Effector memory CD8-positive, alpha-beta T cell (primary cell): ENCODE measurements at regions not wholly inside any gene's neighbourhood (a gene's known extent, or its start where the extent isn't known, plus 50 kb on each side); places are given as distances from the start of the nearest gene placed in this dataset.
"Not testable (repeated sequence)": the region's sequence is repeated elsewhere in the genome, so short reads cannot be mapped to it uniquely, and the experiment has no call there.

Experiments
- ATAC-seq: fragments of 150-1000 bp; cut with Tn5 transposase; replicated peaks from 2 replicates; pipeline ENCODE4 v1.10.0; 2021; ENCODE audit warnings: mild to moderate bottlenecking, moderate library complexity
- DNase-seq, 3 experiments: peaks; one replicate each; pipeline ENCODE4 v3.0.0; 2021
- H3K27ac Mint-ChIP-seq, 2 donors: one replicate each; pipeline ENCODE4 v1.8.0; 2022; ENCODE audit warnings: mild to moderate bottlenecking in 2 of 2, mixed read lengths in 2 of 2, moderate library complexity in 2 of 2
- H3K27me3 Mint-ChIP-seq, 2 donors: one replicate each; pipeline ENCODE4 v1.8.0; 2022; ENCODE audit warnings: mixed read lengths in 2 of 2
- H3K36me3 Mint-ChIP-seq: one replicate; pipeline ENCODE4 v1.8.0; 2022; ENCODE audit warnings: mild to moderate bottlenecking, moderate library complexity, mixed read lengths; ENCODE audit not compliant: insufficient read depth
- H3K4me1 Mint-ChIP-seq, 2 donors: one replicate each; pipeline ENCODE4 v1.8.0; 2022; ENCODE audit warnings: low read depth in 2 of 2, mixed read lengths in 2 of 2
- H3K4me3 Mint-ChIP-seq, 2 donors: one replicate each; pipeline ENCODE4 v1.8.0; 2022; ENCODE audit warnings: mild to moderate bottlenecking in 2 of 2, mixed read lengths in 2 of 2, moderate library complexity in 2 of 2
- H3K9me3 Mint-ChIP-seq, 2 donors: one replicate each; pipeline ENCODE4 v1.8.0; 2022; ENCODE audit warnings: mixed read lengths in 2 of 2

- peaks cover 18 to 32% of the 10 kb centered on the region in 2 donors for H3K27me3 Mint-ChIP-seq
- H3K4me1 Mint-ChIP-seq = no peaks in the 10 kb centered on the region
- DNase-seq (no peak), ATAC-seq (no peak)
- no peak overlapping the region for H3K27ac Mint-ChIP-seq
- no peaks in the 10 kb centered on the region for H3K36me3 Mint-ChIP-seq
- no peaks in the 10 kb centered on the region for H3K9me3 Mint-ChIP-seq
- H3K4me3 Mint-ChIP-seq = no peak overlapping the region
Observed at GRCh38 chr6:168238159-168238909, 81.2 kb downstream of the DACT2 start.

- not testable (repeated sequence) for H3K4me3 Mint-ChIP-seq, DNase-seq, ATAC-seq, H3K9me3 Mint-ChIP-seq, H3K36me3 Mint-ChIP-seq, H3K4me1 Mint-ChIP-seq, H3K27ac Mint-ChIP-seq
- peaks cover 7 to 18% of the 10 kb centered on the region in 2 donors for H3K27me3 Mint-ChIP-seq
Observed at GRCh38 chr6:168233875-168234213, 85.7 kb downstream of the DACT2 start.

- Mint-ChIP-seq H3K4me3 (no peak overlapping the region), H3K36me3 (no peaks in the 10 kb centered on the region), H3K4me1 (no peaks in the 10 kb centered on the region), H3K27ac (no peak overlapping the region), H3K27me3 (peaks cover 8 to 16% of the 10 kb centered on the region in 2 donors), H3K9me3 (no peaks in the 10 kb centered on the region)
- ATAC-seq (no peak), DNase-seq (no peak)
Observed at GRCh38 chr6:168232989-168233874, 86.3 kb downstream of the DACT2 start.

- DNase-seq = no peak
- Mint-ChIP-seq H3K27ac (no peak overlapping the region), H3K27me3 (peaks cover 10 to 16% of the 10 kb centered on the region in 2 donors), H3K9me3 (no peaks in the 10 kb centered on the region), H3K4me3 (no peak overlapping the region), H3K4me1 (no peaks in the 10 kb centered on the region), H3K36me3 (no peaks in the 10 kb centered on the region)
- ATAC-seq = no peak
Observed at GRCh38 chr6:168232528-168232927, 87.0 kb downstream of the DACT2 start.

- Mint-ChIP-seq H3K4me3 (no peak overlapping the region), H3K4me1 (no peaks in the 10 kb centered on the region), H3K27me3 (peaks cover 12 to 17% of the 10 kb centered on the region in 2 donors), H3K36me3 (no peaks in the 10 kb centered on the region), H3K9me3 (no peaks in the 10 kb centered on the region), H3K27ac (no peak overlapping the region)
- no peak for DNase-seq
- no peak for ATAC-seq
Observed at GRCh38 chr6:168232062-168232461, 87.5 kb downstream of the DACT2 start.

DNA sequence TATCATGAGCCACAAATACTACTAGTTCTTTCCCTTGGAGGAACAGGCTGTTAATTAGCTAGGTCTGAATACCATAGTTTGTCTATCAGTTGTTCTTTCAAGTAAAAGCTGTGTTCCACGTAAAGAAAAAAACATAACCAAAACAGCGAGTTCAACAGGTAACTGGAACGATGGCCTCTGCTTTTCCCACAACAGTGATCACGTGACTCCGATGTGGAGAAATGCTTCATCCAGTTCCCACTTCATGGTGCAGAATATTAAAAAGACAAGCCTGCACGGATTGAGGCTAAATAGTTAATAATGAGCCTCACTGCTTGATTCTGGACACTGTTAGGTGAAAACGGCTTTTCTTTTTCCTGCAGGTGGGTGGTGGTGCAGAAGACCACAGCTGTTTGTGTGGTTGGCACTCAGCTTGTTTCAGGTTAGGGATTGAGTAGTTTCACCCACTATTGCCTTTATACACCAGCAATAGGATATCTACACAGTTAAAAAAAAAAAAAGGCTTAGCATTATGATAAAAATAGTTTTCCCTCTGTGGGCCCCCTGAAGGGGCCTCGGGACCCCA is 88.1 kb downstream of the DACT2 start:
- DNase-seq = no peak
- H3K27ac Mint-ChIP-seq = no peak overlapping the region
- no peak for ATAC-seq
- peaks cover 16 to 23% of the 10 kb centered on the region in 2 donors for H3K27me3 Mint-ChIP-seq
- no peaks in the 10 kb centered on the region for H3K9me3 Mint-ChIP-seq
- H3K36me3 Mint-ChIP-seq = no peaks in the 10 kb centered on the region
- H3K4me1 Mint-ChIP-seq = no peaks in the 10 kb centered on the region
- no peak overlapping the region for H3K4me3 Mint-ChIP-seq

DNA sequence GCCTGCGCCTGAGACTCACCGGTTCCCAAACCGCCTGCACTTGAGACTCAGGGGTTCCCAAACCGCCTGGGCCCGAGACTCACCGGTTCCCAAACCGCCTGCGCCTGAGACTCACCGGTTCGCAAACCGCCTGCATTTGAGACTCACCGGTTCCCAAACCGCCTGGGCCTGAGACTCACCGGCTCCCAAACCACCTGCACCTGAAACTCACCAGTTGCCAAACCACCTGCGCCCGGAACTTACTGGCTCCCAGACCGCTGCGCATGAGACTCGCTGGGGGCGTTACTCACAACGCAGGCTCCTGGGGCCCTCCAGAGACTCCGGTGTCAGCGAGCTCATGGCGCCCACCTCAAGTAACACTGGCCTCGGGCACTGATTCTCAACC is 90.2 kb downstream of the DACT2 start:
- H3K4me3 Mint-ChIP-seq = no peak overlapping the region
- ATAC-seq (no peak), DNase-seq (no peak)
- H3K27ac Mint-ChIP-seq = no peak overlapping the region
- no peaks in the 10 kb centered on the region for H3K4me1 Mint-ChIP-seq
- no peaks in the 10 kb centered on the region for H3K9me3 Mint-ChIP-seq
- H3K36me3 Mint-ChIP-seq = no peaks in the 10 kb centered on the region
- H3K27me3 Mint-ChIP-seq = peaks cover 20 to 34% of the 10 kb centered on the region in 2 donors

DNA sequence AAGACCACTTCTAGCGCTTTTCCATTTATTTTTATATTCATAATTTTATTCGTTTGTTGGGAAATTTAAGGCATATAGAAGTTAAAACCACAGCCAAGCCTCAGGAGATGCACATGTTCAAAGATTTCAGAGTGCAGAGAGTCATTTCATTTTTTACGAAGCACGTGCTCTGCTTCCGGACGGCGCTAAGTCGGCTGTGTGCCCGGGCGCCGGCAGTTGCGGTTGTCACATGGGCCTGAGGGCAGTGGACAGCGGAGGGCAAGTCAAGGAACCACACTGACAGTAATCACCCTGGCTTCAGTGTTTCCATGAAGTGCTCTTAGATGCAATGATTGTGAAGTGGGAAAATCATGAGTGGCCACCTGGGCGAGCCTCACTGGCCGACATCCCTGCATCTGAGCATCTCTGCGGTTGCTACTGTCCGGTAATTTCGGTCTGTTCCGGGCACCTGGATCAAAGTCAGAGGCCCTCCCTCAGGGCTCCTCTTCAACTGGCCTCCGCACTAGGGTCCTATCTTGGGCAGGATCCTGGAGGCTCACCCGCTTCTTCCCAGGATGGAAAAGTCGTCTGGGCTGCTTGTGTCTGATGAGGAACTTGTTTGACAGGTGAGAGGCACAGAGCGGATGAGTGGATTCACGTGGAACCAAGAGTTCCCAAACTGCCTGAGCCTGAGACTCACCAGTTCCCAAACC is 90.8 kb downstream of the DACT2 start:
- no peaks in the 10 kb centered on the region for H3K4me1 Mint-ChIP-seq
- no peak overlapping the region for H3K4me3 Mint-ChIP-seq
- H3K27ac Mint-ChIP-seq = no peak overlapping the region
- H3K27me3 Mint-ChIP-seq = peaks cover 20 to 34% of the 10 kb centered on the region in 2 donors
- no peaks in the 10 kb centered on the region for H3K36me3 Mint-ChIP-seq
- ATAC-seq (no peak), DNase-seq (no peak)
- H3K9me3 Mint-ChIP-seq = no peaks in the 10 kb centered on the region

DNA sequence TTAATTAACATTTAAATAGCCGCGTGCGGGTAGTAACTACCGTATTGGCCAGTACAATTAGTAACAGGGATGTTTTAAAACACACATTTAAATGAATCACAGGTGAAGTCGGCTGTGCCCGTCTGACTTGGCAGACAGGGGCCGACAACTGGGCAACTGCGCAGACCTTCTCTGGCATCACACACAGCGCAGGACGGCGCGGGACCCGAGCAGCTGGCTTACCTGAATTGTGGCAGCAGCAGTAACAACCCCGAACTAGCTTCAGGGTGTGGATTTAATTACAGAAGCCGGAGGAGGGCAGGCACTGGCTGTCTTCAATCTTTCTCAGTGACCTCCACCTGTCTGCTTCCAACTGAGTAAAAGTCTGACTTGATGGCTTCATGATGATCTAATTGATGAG is 91.7 kb downstream of the DACT2 start:
- Mint-ChIP-seq H3K27me3 (peaks cover 20 to 34% of the 10 kb centered on the region in 2 donors), H3K27ac (no peak overlapping the region), H3K9me3 (no peaks in the 10 kb centered on the region), H3K4me3 (no peak overlapping the region), H3K36me3 (no peaks in the 10 kb centered on the region), H3K4me1 (no peaks in the 10 kb centered on the region)
- DNase-seq = no peak
- ATAC-seq = no peak

DNA sequence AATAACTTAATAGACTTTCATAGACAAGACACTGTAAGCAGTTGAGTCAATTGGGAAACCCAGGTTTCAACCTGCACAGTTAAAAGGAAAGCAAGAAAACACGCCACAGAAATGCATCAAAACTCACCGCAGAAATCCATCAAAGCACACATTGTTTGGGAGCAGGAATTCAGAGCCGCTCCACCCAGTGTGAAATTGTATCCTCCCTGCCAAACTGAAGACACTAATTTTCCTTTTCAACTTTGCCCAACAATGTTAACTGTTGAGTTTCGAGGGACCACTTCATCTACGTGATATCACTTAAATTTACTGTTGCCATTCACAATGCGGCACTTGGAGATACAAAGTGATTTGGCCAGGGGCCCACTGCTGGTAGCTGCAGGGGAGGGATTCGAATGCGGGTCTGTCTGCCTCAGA is 92.7 kb downstream of the DACT2 start:
- no peak for DNase-seq
- ATAC-seq = no peak
- Mint-ChIP-seq H3K4me3 (no peak overlapping the region), H3K27ac (no peak overlapping the region), H3K36me3 (no peaks in the 10 kb centered on the region), H3K4me1 (no peaks in the 10 kb centered on the region), H3K27me3 (peaks cover 20 to 34% of the 10 kb centered on the region in 2 donors), H3K9me3 (no peaks in the 10 kb centered on the region)

DNA sequence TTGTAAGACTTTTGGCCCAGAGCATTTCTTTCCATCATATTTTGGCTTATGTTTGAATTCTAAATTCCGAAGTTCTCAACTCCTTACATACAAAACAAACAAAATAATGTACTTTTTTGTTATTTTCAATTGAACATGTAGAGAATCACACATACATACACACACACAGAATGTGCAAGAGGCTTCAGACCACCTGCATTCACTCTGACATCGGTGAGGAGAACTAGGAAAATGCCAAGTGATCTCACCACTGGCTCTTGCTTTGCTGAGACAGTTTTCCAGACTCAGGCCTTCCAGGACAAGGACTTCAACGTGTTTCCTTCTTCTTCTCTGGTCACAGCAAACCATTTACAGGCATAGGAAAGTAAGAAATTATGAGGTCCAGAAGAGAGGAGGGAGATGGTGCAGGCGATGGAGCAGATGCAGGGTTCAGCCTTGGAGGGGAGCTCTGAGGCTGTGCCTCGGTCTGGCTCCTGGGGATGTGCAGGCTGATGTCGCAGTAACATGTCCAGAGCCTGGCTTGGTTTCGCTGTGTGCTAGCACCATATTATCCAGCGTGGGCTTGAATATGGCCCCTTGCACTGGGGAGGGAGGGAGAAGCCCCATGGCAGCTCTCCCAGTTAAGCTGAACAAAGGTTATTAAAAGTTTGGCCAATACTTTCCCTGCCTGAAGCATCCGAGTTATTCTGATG is 93.4 kb downstream of the DACT2 start:
- H3K4me1 Mint-ChIP-seq = no peaks in the 10 kb centered on the region
- peaks cover 3% of the 10 kb centered on the region for H3K36me3 Mint-ChIP-seq
- no peak overlapping the region for H3K27ac Mint-ChIP-seq
- DNase-seq (no peak), ATAC-seq (no peak)
- no peak overlapping the region for H3K4me3 Mint-ChIP-seq
- H3K9me3 Mint-ChIP-seq = no peaks in the 10 kb centered on the region
- H3K27me3 Mint-ChIP-seq = peaks cover 19 to 36% of the 10 kb centered on the region in 2 donors

DNA sequence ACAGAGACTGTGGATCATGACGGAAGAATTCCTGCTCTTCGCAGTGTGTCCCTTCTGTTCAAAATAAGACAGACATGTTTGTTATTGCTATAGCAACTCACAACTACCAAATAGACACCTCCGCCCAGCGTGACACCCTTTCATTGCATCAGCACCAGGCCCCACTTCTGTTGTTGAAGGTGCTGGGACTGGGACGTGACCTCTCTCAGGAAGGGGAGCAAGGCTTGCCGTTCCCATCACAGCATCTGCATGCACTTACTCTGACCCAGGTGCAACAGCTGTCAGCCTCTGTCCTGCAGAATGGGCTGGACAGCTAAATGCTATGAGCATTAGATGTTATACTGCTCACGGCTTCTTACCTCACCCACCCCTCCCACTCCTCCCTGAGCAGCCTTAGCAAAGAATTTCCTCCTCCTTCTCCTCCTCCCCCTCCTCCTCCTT is 94.1 kb downstream of the DACT2 start:
- H3K4me1 Mint-ChIP-seq = no peaks in the 10 kb centered on the region
- peaks cover 15 to 30% of the 10 kb centered on the region in 2 donors for H3K27me3 Mint-ChIP-seq
- H3K4me3 Mint-ChIP-seq = no peak overlapping the region
- no peaks in the 10 kb centered on the region for H3K9me3 Mint-ChIP-seq
- ATAC-seq (no peak), DNase-seq (no peak)
- peaks cover 3% of the 10 kb centered on the region for H3K36me3 Mint-ChIP-seq
- H3K27ac Mint-ChIP-seq = no peak overlapping the region

GRCh38 chr6:168223755-168224154 is 95.8 kb downstream of the DACT2 start:
- ATAC-seq = no peak
- no peaks in the 10 kb centered on the region for H3K4me1 Mint-ChIP-seq
- no peak overlapping the region for H3K27ac Mint-ChIP-seq
- H3K36me3 Mint-ChIP-seq = peaks cover 3% of the 10 kb centered on the region
- no peaks in the 10 kb centered on the region for H3K9me3 Mint-ChIP-seq
- H3K27me3 Mint-ChIP-seq = peaks cover 15 to 26% of the 10 kb centered on the region in 2 donors
- H3K4me3 Mint-ChIP-seq = no peak overlapping the region
- no peak for DNase-seq
